ENCODE measurements at regions not wholly inside any gene's neighbourhood (a gene's known extent, or its start where the extent isn't known, plus 50 kb on each side); places are given as distances from the start of the nearest gene placed in this dataset.

GRCh38 chr14:50040895-50041465 lies 75.4 kb downstream of the VCPKMT start:
- DNase-seq: no peak

GRCh38 chr14:50041980-50042379 lies 74.4 kb downstream of the VCPKMT start:
- no peak for DNase-seq

DNA sequence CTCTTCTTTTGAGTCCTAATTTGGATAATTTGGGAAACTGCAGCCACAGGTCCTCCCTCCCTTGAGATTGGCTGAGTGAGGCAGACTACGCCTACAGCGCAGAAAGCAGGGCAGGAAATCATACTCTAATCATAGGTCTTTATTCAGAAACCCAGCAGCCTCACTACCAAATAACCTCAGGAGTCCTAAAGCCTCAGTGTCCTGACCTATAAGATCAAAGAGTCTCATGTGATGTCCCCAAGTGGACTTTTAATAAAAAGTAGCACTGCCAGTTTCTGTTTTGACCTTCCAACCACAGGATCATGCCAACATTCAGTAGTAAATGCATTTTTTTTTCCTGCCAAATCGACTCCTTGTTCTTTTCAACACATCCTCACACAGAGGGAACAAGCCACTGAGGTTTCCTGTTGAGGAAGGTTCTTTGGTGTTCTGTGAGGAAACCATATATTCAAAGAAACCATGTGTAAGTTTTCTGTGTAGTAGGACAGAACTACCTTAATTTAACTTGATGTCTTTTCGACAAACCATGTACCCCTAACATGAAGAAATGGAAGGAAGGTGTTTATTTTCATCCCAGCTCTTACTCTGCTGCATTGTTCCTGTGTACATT lies 72.2 kb downstream of the VCPKMT start:
- peak; percentile 25 for DNase-seq

- DNase-seq: peak; percentile 76
Measured at GRCh38 chr14:50045039-50045711, 71.2 kb downstream of the VCPKMT start.

DNA sequence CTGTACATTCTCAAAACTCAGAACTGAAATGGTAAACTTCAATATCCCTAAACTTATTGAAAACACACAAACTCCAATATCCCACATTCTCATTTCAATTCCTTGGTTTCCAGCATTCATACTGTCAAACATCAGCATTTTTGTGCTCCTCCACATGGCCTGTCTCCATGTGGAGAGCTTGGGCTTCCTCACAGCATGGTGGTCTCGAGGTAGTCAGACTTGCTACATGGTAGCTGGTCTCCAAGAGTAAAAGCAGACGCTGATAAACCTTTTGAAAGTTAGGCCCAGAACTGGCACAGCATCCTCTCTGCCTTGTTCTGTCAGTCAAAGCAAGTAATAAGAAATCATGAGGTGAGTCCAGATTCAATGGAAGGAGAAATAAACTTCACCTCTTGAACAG lies 70.5 kb downstream of the VCPKMT start:
- DNase-seq: no peak

GRCh38 chr14:50047274-50047676 lies 69.1 kb downstream of the VCPKMT start:
- no peak for DNase-seq

DNA sequence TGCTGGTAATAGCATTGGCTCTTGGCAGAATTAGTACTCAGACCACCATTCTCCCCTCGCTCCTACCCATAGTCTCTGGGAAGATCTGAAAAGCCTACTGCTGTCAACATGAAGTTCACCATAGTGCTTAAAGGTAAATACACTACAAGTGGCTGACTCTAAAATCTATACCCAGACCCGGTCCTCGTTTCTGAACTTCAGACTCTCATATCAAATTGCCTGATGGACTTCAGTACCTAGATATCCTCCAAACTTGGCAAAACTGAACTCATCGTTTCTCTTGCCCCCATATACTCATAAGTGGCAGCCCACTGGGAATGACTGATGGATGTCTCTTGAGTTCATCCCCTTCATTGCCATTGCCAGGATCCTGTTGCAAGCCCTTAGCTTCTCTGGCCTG lies 67.3 kb downstream of the VCPKMT start:
- no peak for DNase-seq

GRCh38 chr14:50049703-50050570 lies 66.4 kb downstream of the VCPKMT start:
- DNase-seq: no peak

DNA sequence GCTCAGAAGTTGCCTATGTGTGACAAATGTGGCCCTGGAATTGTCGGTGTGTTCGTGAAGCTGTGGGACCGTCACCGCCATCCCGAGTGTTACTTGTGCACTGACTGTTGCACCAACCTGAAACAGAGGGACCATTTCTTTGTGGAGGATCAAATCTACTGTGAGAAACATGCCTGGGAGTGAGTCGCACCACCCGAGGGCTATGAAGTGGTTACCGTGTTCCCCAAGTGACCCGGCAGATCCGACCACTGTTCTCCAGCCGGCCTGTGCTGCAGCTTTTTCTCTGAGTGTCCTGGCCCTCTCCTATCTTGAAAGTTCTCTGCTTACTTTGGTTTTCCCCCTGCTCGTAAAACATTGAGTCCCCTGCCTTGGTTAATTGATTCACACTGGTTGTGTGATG lies 65.3 kb downstream of the VCPKMT start:
- DNase-seq: no peak

DNA sequence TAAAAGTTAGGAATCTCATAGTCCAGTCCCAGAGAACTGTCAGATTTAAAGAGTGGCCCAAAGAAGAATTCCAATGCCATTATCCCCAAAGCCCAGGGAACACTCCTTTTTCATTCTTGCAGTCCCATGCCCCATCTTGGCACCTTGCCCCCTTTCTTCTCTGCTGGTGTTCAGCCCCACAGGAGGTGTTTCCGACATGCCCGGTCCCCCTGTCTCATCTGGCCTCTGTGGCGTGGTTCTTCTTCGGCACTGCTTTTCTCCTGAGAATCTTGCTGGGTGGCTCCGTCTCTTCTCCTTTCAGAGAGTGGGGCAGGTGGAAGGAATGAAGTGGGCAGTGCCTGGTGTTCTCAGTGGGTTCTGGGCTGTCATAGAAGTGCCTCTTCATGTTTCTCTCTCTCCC lies 64.7 kb downstream of the VCPKMT start:
- no peak for DNase-seq

DNA sequence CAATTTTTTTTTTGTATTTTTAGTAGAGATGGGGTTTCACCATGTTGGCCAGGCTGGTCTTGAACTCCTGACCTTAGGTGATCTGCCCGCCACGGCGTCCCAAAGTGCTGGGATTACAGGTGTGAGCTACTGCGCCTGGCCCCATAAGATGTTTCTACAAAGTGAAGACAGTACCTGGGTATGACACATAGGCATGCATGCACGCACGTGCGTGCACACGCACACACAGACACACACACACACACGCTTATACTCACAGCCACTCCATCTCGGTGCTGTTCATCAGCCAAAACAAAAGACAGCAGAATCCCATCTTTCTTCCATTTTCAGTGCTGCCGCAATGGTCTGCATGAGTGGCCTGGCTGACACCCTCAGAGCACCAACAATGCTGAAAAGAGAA lies 63.9 kb downstream of the VCPKMT start:
- DNase-seq: no peak

GRCh38 chr14:50053935-50054334 lies 62.4 kb downstream of the VCPKMT start:
- no peak for DNase-seq

- DNase-seq: no peak
Measured at GRCh38 chr14:50055461-50056228, 60.7 kb downstream of the VCPKMT start.

- no peak for DNase-seq
Measured at GRCh38 chr14:50056435-50056834, 59.9 kb downstream of the VCPKMT start.

DNA sequence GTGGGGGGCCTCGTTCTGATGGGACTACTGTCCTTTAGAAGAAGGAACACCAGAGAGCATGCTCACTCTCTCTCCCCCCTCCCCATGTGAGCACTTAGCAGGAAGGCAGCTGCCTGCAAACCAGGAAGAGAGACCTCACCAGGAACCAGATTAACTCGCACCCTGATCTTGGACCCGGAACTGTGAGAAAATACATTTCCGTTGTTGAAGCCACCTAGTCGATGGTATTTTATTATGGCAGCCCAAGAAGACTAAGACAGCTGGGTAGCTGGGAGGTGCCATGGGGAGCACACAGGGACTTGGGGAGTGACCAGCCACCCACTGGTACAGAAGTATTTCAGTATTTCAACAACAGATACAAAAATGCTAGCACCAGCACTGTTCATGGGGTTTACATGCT lies 59.0 kb downstream of the VCPKMT start:
- DNase-seq: no peak

DNA sequence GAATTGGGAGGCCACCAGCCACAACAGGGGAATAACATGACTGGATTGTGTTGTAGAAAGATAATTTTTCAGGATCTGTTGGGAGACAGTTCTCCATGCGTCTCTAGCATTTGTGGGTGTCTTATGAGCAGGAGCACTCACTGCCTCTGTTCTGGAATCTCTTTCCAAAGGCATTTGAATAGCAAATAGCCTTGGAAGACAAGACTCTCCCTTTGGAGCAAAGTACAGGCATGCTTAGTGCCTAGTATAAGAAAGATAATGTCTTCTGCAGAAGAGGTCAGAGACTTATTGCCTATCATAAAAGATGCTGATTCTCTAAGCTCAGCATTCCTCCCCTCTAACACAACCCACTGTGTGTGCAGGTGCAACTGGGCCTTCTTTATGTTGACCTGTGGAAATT lies 58.3 kb downstream of the VCPKMT start:
- no peak for DNase-seq

Measured in stimulated activated CD4-positive, alpha-beta T cell treated with anti-CD3 and anti-CD28 coated beads, Interleukin-4, amount 100 ng/mL, for 24 hours (primary cell).